Skeletal muscle tissue (tissue), 3 donors: ENCODE measurements at regions not wholly inside any gene's neighbourhood (a gene's known extent, or its start where the extent isn't known, plus 50 kb on each side); places are given as distances from the start of the nearest gene placed in this dataset.
A peak's percentile ranks its signal among the peaks of the same experiment; 100 is the strongest.

Source experiments
- H3K27ac ChIP-seq: one replicate; pipeline ENCODE4 v1.7.0; 2013; ENCODE audit warnings: mild to moderate bottlenecking, low read depth, low read length, inconsistent platforms
- H3K27me3 ChIP-seq, 3 donors: one replicate each; pipeline ENCODE4 v1.7.0; 2013; ENCODE audit warnings: low read length in 3 of 3; ENCODE audit not compliant: control insufficient read depth in 3 of 3, insufficient read depth in 3 of 3
- H3K36me3 ChIP-seq, 3 donors: one replicate each; pipeline ENCODE4 v1.7.0; 2013; ENCODE audit warnings: low read length in 3 of 3; ENCODE audit not compliant: control insufficient read depth in 3 of 3, insufficient read depth in 3 of 3
- H3K4me1 ChIP-seq, 3 donors: one replicate each; pipeline ENCODE4 v1.7.0; 2013; ENCODE audit warnings: low read length in 3 of 3, mild to moderate bottlenecking in 3 of 3; ENCODE audit not compliant: control insufficient read depth in 3 of 3, insufficient read depth in 3 of 3
- H3K4me3 ChIP-seq, 3 donors: one replicate each; pipeline ENCODE4 v1.7.0; 2013; ENCODE audit warnings: low read length in 3 of 3
- H3K9ac ChIP-seq, 3 donors: one replicate each; pipeline ENCODE4 v1.7.0; 2013; ENCODE audit warnings: low read length in 3 of 3, mild to moderate bottlenecking in 3 of 3, moderate library complexity in 2 of 3, low read depth in 1 of 3
- H3K9me3 ChIP-seq, 3 donors: one replicate each; pipeline ENCODE4 v1.7.0; 2013; ENCODE audit warnings: low read length in 3 of 3; ENCODE audit not compliant: control insufficient read depth in 3 of 3
- donor health status: Osteomylitis.

DNA sequence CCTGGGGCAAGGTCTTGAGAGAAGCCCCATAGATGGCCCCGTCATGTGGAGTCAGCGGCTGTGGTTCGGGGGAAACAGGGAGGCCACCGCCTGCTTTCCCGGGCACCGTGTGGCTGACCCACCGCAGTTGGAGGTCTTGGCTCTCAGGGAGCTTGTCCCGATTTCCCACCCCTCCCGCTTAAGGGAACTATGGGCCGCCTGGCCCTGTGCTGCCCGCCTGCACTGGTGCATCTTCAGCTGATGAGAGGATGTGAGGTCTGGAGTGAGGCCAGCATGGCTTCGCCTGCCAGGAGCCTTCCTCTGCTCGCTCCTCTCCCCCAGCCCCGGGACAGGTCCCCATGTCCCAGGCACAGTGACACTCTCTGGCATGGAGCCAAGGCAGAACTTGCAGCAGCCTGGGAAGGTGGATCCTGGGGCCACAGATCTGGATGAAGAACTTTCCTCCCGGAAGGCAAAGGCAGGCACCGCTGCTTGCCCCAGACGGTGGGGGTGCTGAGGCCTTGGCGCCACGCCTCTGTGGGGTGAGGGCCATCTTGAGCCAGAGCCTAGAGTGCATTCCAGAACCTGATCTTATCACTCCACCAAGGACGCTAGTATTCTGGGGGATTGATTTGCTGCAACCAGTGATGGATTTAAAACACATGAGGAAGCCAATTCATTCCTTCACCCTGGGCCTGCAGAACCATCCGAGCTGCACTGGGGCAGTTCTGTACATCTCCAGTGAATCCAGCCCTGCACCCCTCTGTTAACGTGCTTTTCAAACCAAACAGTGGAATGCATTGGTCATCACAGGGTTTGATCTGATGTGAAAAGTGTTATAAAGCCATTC, 178.6 kb upstream of the TNRC6C start:
- H3K9ac ChIP-seq = peak overlapping the region in 2 of 3 donors; percentile 12 to 70
- H3K27ac ChIP-seq = no peak overlapping the region
- H3K4me1 ChIP-seq = peaks cover 15 to 26% (median 25%) of the 10 kb centered on the region in 3 donors
- H3K36me3 ChIP-seq = no peaks in the 10 kb centered on the region
- H3K27me3 ChIP-seq = peaks cover 0 to 14% (median 5%) of the 10 kb centered on the region in 3 donors
- H3K4me3 ChIP-seq = peak overlapping the region in 2 of 3 donors; percentile 19 to 29
- no peaks in the 10 kb centered on the region for H3K9me3 ChIP-seq

DNA sequence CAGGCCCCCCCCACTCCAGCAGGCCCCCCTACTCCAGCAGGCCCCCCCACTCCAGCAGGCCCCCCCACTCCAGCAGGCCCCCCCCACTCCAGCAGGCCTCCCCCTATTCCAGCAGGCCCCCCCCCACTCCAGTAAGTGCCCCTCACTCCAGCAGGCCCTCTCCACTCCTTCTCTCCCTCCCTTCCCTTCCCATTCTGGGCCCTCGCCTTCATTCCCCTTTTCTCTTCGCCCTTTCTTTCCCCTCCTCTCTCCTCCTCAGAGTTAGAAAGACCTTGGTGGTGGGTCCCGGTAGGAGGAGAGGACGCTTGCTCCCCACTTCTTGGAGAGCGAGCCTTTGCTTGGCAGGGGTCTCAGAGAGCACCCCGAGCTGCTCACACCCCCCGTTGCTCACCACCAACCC, 177.0 kb upstream of the TNRC6C start:
- Histone ChIP-seq H3K4me3 (no peak overlapping the region), H3K36me3 (no peaks in the 10 kb centered on the region), H3K27me3 (peaks cover 0 to 14% (median 5%) of the 10 kb centered on the region in 3 donors), H3K4me1 (peaks cover 15 to 26% (median 25%) of the 10 kb centered on the region in 3 donors), H3K9ac (no peak overlapping the region), H3K27ac (no peak overlapping the region), H3K9me3 (no peaks in the 10 kb centered on the region)

DNA sequence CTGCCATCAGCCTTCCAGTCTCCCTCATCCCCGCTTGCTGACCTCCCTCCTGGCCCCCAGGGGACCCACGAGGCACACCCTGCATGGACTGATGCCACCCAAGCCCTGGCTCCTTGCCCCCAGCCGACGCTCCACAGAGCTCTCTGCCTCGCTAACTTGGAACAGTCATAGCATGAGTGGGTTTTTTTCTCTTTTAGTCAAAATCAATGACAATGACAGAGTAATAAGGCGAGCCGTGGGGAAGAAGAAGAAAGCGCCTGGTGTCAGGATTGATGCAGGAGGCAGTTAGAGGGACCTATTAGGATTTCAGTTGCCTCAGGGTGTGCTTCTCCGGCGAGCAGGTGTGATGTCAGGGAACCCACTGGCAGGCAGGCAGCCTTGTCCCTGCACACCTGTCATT, 176.3 kb upstream of the TNRC6C start:
- H3K36me3 ChIP-seq = no peaks in the 10 kb centered on the region
- no peaks in the 10 kb centered on the region for H3K9me3 ChIP-seq
- H3K27ac ChIP-seq = no peak overlapping the region
- peaks cover 0 to 14% (median 5%) of the 10 kb centered on the region in 3 donors for H3K27me3 ChIP-seq
- peaks cover 15 to 26% (median 25%) of the 10 kb centered on the region in 3 donors for H3K4me1 ChIP-seq
- no peak overlapping the region for H3K9ac ChIP-seq
- no peak overlapping the region for H3K4me3 ChIP-seq

DNA sequence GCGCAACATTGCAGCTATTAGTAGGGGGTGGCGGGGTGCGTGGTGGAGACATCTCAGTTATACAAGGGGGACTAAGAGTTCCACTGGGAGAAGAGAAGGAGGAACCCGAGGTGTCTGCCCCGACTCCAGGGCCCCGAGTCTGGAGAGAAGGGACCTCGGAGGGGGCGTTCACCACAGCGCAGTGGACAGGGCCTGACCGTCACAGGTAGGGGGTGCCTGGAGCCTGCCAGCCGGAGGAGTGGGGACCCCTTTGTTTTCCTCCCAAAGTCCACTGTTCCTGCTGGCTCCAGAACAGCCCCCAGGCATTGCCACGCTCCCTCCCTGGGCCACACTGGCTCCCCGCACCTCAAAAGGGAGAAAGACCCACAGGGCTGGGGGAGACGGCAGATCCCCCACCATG, 175.9 kb upstream of the TNRC6C start:
- H3K4me3 ChIP-seq = no peak overlapping the region
- peaks cover 0 to 14% (median 5%) of the 10 kb centered on the region in 3 donors for H3K27me3 ChIP-seq
- H3K9ac ChIP-seq = no peak overlapping the region
- H3K9me3 ChIP-seq = no peaks in the 10 kb centered on the region
- no peak overlapping the region for H3K27ac ChIP-seq
- no peaks in the 10 kb centered on the region for H3K36me3 ChIP-seq
- peaks cover 15 to 26% (median 25%) of the 10 kb centered on the region in 3 donors for H3K4me1 ChIP-seq

DNA sequence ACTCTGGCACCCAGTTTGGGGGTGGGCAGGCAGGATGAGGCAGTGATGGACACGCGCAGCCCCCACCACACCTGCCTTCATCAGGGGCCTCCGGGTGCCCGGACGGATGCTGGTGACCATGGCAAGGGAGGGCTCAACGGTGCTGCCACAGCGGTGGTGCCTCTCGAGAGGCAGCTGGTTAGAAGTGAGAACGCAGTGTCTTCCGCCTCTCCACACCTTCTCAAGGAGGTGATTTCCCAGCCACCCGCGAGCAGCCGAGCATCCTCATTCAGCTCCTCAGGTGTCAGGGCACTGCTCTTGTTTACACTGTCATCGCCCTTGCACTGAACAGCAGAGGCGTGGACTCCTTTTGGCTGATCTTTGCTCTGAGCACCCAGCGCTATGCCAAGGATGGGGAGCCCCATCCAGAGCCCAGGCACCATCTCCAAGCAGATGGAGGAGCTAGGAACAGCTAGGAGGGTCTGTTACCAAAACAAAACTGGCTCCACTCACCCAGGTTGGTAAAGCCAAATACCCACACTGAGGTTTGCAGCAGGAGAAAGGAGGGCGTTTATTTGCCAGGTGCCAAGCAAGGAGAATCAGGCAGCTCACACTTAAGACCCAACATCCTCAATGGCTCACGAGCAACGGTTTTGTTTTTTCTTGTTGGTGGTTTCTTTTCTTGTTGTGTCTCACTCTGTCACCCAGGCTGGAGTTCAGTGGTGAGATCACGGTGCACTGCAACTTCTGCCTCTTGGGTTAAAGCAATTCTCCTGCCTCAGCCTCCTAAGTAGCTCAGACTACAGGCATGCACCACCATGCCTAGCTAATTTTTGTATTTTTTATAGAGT, 174.3 kb upstream of the TNRC6C start:
- Histone ChIP-seq H3K4me3 (no peak overlapping the region), H3K9me3 (no peaks in the 10 kb centered on the region), H3K4me1 (peaks cover 11 to 16% (median 15%) of the 10 kb centered on the region in 3 donors), H3K36me3 (no peaks in the 10 kb centered on the region), H3K27ac (no peak overlapping the region), H3K9ac (no peak overlapping the region), H3K27me3 (peaks cover 0 to 16% (median 5%) of the 10 kb centered on the region in 3 donors)

DNA sequence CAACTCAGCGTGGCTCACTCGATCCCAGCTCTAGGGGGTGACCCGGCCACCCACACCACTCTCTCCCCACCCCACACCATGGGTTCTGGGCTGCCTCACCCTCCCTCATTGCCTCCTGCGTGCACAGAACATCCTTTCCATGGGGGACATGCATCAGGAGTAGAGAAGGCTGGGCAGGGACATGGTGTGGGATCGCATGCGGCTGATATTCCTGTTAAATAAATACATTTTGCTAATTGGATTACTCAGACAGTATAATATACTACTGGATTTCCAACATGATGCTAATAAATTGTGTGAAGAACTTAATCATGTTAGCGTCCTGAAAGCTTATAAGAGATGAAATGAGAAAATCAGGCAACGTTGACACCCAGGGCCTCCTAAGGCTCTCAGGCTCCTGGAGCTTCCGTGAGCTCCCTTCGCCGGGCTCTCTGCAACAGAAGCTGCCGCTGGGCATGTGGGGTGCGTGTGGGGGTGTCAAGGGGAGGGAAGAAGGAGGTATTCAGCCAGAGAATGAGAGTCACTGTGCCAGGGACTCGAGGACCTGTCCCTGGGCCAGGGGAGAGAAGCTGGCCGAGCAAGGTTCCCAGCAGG, 173.1 kb upstream of the TNRC6C start:
- no peaks in the 10 kb centered on the region for H3K36me3 ChIP-seq
- H3K27me3 ChIP-seq = peaks cover 0 to 16% (median 5%) of the 10 kb centered on the region in 3 donors
- H3K9ac ChIP-seq = no peak overlapping the region
- no peaks in the 10 kb centered on the region for H3K9me3 ChIP-seq
- H3K4me1 ChIP-seq = peaks cover 0 to 4% (median 4%) of the 10 kb centered on the region in 3 donors
- no peak overlapping the region for H3K27ac ChIP-seq
- no peak overlapping the region for H3K4me3 ChIP-seq

DNA sequence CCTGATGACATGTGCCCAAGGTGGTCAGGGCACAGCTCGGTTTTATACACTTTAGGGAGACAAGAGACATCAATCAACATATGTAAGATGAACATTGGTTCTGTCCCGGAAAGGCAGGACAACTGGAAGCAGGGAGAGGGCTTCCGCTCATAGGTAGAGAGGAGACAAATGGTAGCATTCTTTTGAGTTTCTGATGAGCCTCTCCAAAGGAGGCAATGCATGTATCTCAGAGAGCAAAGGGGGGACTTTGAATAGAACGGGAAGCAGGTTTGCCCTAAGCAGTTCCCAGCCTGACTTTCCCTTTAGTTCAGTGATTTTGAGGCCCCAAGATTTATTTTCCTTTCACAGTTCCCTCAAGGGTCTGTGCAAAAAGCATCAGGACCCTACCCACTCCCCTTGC, 172.4 kb upstream of the TNRC6C start:
- Histone ChIP-seq H3K9ac (no peak overlapping the region), H3K27me3 (peaks cover 0 to 16% (median 5%) of the 10 kb centered on the region in 3 donors), H3K9me3 (no peaks in the 10 kb centered on the region), H3K4me3 (no peak overlapping the region), H3K27ac (no peak overlapping the region), H3K4me1 (no peaks in the 10 kb centered on the region), H3K36me3 (no peaks in the 10 kb centered on the region)

DNA sequence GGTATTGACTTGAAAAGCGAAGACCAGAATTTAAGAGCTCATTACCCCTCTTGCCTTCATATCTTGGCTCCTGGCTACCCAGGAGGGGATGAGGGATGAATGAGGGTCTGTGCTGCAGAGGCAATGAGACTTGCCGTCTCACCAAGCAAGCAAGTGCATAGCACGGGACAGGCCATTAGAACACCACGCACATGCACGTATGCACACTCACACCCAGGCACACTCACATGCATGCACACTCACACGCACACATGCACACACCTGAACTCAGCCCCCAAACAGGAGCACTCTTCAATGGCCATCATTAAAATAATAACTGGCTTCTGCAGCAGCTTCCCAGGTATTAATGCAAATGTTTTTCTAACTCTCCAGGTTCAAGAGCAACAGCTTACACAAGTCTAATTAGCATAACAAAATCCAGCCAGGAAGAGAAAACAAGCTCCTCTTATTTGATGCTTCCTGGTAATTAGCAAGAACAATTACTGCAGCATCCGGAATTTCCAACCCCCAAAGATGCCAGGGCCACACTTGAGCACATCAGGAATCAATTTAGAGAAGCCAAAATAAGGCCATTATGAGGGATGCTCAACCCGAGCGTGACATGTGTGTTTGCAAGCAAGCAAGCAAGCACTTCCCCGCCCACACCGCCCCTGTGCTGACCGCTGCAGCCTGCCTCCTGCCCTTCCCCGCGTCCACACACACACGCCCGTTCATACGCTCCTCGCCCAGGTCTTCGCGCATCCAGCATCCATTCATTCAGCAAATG, 171.6 kb upstream of the TNRC6C start:
- Histone ChIP-seq H3K4me1 (no peaks in the 10 kb centered on the region), H3K27me3 (peaks cover 0 to 16% (median 5%) of the 10 kb centered on the region in 3 donors), H3K4me3 (no peak overlapping the region), H3K9ac (no peak overlapping the region), H3K36me3 (no peaks in the 10 kb centered on the region), H3K27ac (no peak overlapping the region), H3K9me3 (no peaks in the 10 kb centered on the region)

DNA sequence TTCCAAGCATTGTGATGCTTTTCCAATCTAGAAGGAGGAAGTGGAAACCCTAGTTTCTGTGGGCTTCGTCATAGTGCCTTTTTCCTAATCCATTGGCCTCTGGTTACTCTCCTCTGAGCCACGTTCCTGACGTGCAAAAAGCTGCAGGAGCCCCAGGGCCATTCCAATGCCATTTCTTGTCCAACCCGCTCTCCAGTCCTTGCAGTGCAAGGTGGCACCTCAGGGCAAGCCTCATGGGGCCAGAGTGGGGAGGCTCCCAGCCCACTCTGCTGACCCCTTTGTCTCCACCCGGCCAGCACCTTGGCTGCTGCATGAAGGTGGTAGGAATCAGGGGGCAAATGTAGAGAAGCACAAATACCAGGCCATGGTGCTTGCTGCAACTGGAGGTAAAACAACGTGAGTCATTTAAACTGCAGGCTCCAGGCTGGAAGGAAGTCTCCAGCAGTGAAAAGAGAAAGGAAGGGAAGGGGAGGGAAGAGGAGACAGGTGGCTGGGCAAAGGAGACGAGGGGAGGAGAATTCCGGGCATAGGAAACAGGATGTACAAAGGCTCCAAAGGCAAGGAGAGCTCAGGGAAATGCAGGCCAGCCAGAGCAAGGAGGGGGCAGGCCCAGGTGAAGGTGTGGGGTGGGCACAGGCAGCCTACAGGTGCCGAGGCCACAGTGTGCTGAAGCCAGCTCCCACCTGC, 168.2 kb upstream of the TNRC6C start:
- peaks cover 0 to 9% (median 3%) of the 10 kb centered on the region in 3 donors for H3K27me3 ChIP-seq
- no peaks in the 10 kb centered on the region for H3K4me1 ChIP-seq
- no peak overlapping the region for H3K27ac ChIP-seq
- H3K9me3 ChIP-seq = no peaks in the 10 kb centered on the region
- H3K36me3 ChIP-seq = no peaks in the 10 kb centered on the region
- H3K9ac ChIP-seq = no peak overlapping the region
- H3K4me3 ChIP-seq = no peak overlapping the region
